ENCODE measurements at regions not wholly inside any gene's neighbourhood (a gene's known extent, or its start where the extent isn't known, plus 50 kb on each side); places are given as distances from the start of the nearest gene placed in this dataset.

DNA sequence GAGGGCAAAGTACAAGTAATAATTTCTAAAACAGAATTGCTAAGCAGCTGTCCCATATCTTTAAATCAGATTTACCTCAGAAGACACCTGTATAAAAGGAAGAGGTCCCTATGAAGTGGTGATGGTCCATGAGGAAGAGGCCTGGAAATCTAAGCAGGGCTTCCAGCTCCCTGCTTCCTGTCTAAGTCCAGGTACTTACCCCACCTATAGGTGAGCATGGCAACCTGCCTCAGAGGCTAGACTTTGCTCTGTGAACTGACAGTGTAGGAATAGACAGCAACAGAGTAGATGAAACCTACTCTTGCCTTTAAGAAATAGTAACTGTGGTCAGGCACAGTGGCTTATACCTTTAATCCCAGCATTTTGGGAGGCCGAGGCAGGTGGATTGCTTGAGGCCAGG, 55.8 kb upstream of the ARRDC3 start:
- intact Hi-C loops (cut with DNase I) = no loop called here
- no peak for DNase-seq (ENCODE audit: low spot score)

DNA sequence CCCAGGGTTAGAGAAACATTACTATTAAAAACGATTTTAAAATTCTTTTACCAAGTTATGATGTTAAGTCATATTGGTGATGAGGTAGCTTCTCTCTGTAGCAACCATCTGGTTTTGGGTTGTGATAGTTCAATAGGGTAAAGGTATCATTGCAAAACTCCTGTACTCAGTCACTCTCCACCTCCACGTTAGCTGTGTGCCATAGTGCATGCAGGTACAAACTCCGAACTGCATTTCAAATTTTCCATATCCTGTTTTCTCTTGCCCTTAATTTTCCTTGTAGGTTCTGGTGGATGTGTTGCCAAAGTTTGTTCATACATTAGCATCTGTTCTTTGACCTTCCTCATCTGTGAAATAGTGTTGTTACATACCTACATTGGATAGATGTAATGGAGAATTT, 53.1 kb upstream of the ARRDC3 start:
- intact Hi-C loops (cut with DNase I) = no loop called here

DNA sequence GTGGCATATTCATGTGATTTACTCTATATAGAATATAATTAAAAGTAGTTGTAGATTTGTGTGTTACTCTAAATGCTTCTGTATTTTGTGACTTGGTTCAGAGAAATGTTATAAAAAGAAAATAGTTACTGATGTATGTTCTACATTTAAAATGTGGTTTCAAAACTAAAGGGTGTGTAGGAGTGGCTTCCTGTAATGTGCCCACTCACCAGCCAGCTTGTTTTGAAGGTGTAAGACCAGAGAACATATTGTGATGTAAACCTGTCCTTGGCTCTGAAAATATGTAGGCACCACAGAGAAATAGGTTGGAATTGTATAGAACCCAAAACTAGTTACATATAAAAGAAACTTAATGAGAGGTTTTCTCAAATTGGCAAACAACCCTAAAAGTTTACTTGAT, 51.2 kb upstream of the ARRDC3 start:
- DNase-seq (ENCODE audit: low spot score) = no peak
- intact Hi-C loops (cut with DNase I) = no loop called here

More for the DNA sequence above, 53.1 kb upstream of the ARRDC3 start:
- DNase-seq (ENCODE audit: low spot score) = no peak

DNA sequence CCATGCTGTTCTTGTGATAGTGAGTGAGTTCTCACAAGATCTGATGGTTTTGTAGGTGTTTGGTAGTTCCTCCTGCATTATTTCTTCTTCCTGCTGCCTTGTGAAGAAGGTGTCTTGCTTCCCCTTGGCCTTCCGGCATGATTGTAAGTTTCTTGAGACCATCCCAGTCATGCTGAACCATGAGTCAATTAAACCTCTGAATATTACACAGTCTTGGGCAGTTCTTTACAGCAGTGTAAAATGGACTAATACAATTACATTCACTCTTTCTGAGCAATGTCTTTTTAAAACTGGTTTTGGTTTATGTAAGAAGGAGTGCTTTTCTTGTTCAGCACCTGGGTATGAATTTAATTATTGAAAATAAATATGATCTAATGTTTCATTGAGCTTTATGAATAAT, 50.7 kb upstream of the ARRDC3 start:
- intact Hi-C loops (cut with DNase I) = no loop called here

More for the DNA sequence above, 50.7 kb upstream of the ARRDC3 start:
- no peak for DNase-seq (ENCODE audit: low spot score)
